NCI-H2227 (cell line): ENCODE measurements at regions not wholly inside any gene's neighbourhood (a gene's known extent, or its start where the extent isn't known, plus 50 kb on each side); places are given as distances from the start of the nearest gene placed in this dataset.

ENCODE experiments used
- DNase-seq: peaks from one replicate; lab custom pipeline; 2025; ENCODE audit not compliant: unreplicated experiment; lab: John Stamatoyannopoulos, UW

GRCh38 chr15:31239409-31239808, 87.2 kb upstream of the KLF13 start:
- no peak for DNase-seq

GRCh38 chr15:31241888-31242522, 84.6 kb upstream of the KLF13 start:
- DNase-seq, result no peak

- no peak for DNase-seq
These were observed 82.7 kb upstream of the KLF13 start for GRCh38 chr15:31243895-31244294.

- DNase-seq, result no peak
These were observed 81.4 kb upstream of the KLF13 start for GRCh38 chr15:31245135-31245689.

- no peak for DNase-seq
These were observed 80.9 kb upstream of the KLF13 start for GRCh38 chr15:31245756-31246155.

- no peak for DNase-seq
These were observed 79.2 kb upstream of the KLF13 start for GRCh38 chr15:31247404-31247803.

- no peak for DNase-seq
These were observed 78.4 kb upstream of the KLF13 start for GRCh38 chr15:31248263-31248662.

- no peak for DNase-seq
These were observed 77.7 kb upstream of the KLF13 start for GRCh38 chr15:31248951-31249350.

- DNase-seq, result no peak
These were observed 76.6 kb upstream of the KLF13 start for GRCh38 chr15:31250033-31250432.

- no peak for DNase-seq
These were observed 75.5 kb upstream of the KLF13 start for GRCh38 chr15:31251165-31251564.

- peak; percentile 37 for DNase-seq
These were observed 74.4 kb upstream of the KLF13 start for GRCh38 chr15:31252171-31252785.

GRCh38 chr15:31254431-31255175, 72.0 kb upstream of the KLF13 start:
- no peak for DNase-seq

- DNase-seq, result no peak
These were observed 71.5 kb upstream of the KLF13 start for GRCh38 chr15:31255176-31255510.

- DNase-seq, result no peak
These were observed 70.8 kb upstream of the KLF13 start for GRCh38 chr15:31255732-31256377.

GRCh38 chr15:31256378-31257265, 70.0 kb upstream of the KLF13 start:
- DNase-seq, result no peak

GRCh38 chr15:31257286-31257685, 69.3 kb upstream of the KLF13 start:
- DNase-seq, result no peak

GRCh38 chr15:31258260-31258659, 68.4 kb upstream of the KLF13 start:
- no peak for DNase-seq

GRCh38 chr15:31259562-31260252, 66.9 kb upstream of the KLF13 start:
- DNase-seq, result no peak

GRCh38 chr15:31260646-31261265, 65.9 kb upstream of the KLF13 start:
- DNase-seq, result no peak
